PC-3 (cell line): ENCODE measurements at regions not wholly inside any gene's neighbourhood (a gene's known extent, or its start where the extent isn't known, plus 50 kb on each side); places are given as distances from the start of the nearest gene placed in this dataset.

Experiments used
- CTCF ChIP-seq: fragments of 300-600 bp; sonication (generic); conservative IDR thresholded peaks from 2 replicates; pipeline ENCODE4 v1.5.1; 2017; ENCODE audit warnings: antibody characterized with exemption, low read depth, mild to moderate bottlenecking, low read length
- EZH2phosphoT487 ChIP-seq: fragments of 300-600 bp; sonication (generic); IDR thresholded peaks from 2 replicates; pipeline ENCODE4 v1.6.1; 2018; ENCODE audit warnings: mild to moderate bottlenecking, antibody characterized with exemption, low read length, borderline replicate concordance

GRCh38 chr12:87467936-87468335 lies 561.3 kb downstream of the C12orf50 start:
- TF ChIP-seq CTCF (no peak), EZH2phosphoT487 (no peak)
